HG03064 (cell line): ENCODE measurements at regions not wholly inside any gene's neighbourhood (a gene's known extent, or its start where the extent isn't known, plus 50 kb on each side); places are given as distances from the start of the nearest gene placed in this dataset.
"Not testable (repeated sequence)": the region's sequence is repeated elsewhere in the genome, so short reads cannot be mapped to it uniquely, and the experiment has no call there.

ENCODE experiments used
- ATAC-seq: cut with Tn5 transposase; IDR thresholded peaks from one replicate; pipeline ENCODE4 v1.9.1; 2021; ENCODE audit warnings: low read depth; ENCODE audit not compliant: unreplicated experiment

DNA sequence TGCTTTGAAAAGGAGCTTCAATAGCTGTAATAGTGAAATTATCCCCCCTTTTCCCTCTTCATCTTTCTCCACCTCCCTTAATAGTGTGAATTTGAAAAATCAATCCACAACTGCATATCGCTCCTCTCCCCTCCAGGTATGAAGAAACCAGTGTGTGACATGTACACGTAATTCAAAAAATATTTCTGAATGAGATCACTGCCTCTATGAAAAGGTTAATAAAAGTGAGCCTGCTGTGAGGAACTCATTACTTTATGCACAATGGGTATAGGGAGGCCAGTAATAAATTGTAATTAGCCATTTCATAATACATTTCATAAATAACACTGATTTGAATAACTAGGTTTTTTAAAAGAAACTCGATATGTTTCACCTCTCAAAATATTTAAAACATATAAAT lies 209.0 kb upstream of the KYNU start:
- ATAC-seq: no peak

DNA sequence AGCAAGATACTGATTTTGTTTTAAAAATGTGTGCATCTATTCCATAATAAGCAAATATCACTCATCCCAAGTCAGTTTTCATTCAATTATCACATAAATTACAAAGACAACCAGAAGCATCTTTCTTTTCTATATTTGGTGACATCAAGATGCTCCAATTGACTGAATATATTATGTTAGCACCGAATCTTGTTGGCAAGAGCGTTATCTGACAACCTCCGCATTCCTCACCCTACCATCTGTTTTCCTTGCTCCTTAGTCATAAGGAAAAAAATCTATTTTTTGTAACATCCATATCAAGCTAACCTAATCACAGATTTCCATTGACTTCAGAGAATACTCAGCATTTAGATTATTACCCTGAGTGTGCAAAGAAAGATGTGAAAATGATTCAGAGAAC lies 212.2 kb upstream of the KYNU start:
- ATAC-seq: no peak

DNA sequence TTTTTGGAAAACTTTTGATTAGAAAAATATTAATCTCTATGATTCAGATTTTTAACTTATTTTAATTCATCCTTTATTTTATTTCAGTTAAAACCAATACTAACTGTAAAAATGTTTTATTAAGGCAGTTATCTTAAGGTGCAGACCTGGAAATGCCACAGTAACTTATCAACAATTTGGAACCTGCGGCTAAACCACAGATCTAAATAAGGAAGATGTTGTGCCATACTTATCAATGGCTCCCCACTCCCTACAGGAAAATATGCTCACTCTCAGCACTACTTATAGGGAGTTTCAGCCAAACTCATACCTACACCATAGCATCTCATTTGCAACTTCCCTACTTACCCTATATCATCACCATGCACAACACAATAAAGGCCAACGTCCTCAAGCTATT lies 226.9 kb upstream of the KYNU start:
- ATAC-seq: no peak

DNA sequence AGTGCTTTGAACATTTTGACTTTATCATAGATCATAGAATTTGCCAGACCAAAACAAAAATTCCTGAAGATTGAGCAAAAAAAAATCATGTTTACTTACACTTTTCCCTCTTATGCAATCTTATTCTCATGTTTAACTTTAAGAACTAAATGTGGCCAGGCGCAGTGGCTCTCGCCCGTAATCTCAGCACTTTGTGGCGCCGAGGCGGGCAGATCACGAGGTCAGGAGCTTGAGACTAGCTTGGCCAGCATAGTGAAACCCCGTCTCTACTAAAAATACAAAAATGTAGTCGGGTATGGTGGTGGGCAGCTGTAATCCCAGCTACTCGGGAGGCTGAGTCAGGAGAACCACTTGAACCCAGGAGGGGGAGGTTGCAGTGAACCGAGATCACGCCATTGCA lies 227.9 kb upstream of the KYNU start:
- ATAC-seq: no peak

DNA sequence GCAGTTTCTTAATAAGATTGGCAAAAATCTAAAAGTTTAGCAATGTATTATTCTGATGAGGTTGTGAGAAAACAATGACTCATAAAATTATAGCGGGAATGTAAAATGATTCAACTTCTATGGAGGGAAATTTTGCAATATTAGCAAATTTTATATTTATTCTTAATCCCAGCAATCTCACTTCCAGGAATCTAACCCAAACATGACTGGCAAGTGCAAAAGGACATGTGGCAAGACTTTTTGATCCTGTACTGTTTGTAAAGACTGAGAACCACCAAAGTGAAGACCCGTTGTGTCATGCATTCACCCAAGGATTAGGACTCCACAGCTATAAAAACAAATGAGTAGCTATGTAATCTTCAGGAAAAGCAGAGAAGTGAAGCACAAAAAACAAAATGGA lies 234.8 kb upstream of the KYNU start:
- ATAC-seq: no peak

DNA sequence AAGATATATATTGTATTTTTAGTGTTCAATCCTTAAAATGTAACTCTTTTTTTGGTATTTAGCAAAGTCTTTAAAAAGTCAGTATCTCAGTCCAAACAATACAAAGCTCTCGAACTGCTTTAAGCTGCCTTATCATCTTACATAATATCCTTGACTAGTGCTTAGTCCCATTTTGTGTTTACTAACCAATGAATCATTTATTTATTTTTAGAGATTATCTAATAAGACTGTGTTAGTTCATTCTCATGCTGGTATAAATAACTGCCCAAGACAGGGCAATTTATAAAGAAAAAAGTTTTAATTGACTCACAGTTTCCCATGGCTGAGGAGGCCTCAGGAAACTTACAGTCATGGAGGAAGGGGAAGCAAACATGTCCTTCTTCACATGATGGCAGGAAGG lies 248.3 kb upstream of the KYNU start:
- no peak for ATAC-seq

DNA sequence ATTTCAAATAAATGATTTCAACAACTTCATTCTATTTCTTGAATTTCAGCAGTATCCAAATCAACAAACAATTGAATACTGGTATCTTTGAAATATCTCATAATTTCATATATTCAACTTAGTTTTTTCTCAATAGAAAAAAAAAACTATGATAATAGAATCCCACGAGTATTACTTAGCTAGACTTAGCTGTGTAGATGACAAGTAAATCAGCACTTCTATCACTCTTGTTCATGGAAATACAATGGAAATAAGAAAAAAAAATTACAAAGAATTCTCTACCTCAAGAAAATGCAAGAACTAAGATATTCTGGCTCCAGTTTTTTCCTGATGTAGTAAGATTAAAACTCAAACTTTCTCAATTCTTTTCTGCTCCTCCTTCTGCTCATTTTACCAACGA lies 256.2 kb upstream of the KYNU start:
- ATAC-seq: no peak

DNA sequence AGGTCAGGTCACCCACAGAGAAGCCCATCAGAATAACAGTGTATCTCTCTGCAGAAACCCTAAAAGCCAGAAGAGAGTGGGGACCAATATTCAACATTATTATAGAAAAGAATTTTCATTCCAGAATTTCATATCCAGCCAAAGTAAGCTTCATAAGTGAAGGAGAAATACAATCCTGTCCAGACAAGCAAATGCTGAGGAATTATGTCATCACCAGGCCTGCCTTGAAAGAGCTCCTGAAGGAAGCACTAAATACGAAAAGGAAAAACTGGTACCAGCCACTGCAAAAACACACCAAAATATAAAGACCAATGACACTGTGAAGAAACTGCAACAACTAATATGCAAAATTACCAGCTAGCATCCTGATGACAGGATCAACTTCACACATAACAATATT lies 260.0 kb upstream of the KYNU start:
- ATAC-seq: no peak

DNA sequence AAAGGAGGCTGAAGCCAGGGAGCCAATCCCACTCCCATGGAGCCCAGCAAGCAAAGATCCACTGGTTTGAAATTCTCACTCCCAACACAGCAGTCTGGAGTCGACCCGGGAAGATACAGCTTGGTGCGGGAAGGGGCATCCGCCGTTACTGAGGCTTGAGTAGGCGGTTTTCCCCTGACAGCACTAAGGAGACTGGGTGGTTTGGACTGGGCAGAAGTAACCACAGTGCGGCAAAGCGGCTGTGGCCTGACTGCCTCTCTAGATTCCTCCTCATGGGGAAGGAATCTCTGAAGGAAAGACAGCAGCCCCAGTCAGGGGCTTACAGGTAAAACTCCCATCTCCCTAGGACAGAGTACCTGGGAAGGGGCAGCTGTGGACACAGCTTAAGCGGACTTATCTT lies 261.6 kb upstream of the KYNU start:
- no peak for ATAC-seq

DNA sequence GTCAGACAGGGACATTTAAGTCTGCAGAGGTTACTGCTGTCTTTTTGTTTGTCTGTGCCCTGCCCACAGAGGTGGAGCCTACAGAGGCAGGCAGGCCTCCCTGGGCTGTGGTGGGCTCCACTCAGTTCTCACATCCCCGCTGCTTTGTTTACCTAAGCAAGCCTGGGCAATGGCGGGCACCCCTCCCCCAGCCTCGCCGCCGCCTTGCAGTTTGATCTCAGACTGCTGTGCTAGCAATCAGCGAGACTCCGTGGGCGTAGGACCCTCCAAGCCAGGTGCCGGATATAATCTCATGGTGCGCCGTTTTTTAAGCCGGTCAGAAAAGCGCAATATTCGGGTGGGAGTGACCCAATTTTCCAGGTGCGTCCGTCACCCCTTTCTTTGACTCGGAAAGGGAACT lies 264.3 kb upstream of the KYNU start:
- ATAC-seq: not testable (repeated sequence)

DNA sequence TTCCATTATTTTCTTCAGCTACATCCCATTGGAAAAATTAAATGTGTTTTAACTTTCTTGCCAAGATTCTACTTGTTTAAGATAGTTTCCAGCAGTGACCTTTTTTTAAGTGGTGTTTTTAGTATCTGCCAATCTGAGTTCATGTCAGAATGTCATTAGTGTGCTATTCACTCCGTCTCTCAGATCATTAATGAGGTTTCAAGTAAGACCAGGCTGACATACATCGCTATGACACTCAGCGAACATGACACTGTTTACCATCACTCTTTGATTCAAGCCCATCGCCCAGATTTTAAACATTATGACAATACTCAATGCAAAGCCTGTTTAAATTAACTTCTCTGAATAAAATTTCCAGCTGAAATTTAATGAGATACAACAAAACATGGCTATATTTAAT lies 272.0 kb upstream of the KYNU start:
- no peak for ATAC-seq

DNA sequence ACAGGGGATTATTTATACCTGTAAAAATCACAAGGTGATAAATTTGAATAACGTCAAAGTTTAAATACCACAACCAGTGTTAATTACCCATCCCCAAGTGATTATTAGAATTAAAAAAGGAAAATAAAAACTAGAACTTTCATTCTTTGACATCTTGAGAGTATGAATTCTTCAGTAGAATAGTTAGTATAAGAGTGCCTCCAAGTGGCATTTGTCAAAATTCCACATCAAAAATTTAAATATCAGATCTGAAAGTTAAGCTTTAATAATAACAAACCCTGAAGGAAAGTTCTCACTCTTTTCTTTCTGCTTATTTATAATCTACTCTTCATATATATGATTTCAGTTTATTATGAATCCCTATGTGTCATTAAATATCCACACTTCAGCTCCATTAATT lies 273.7 kb upstream of the KYNU start:
- ATAC-seq: no peak

DNA sequence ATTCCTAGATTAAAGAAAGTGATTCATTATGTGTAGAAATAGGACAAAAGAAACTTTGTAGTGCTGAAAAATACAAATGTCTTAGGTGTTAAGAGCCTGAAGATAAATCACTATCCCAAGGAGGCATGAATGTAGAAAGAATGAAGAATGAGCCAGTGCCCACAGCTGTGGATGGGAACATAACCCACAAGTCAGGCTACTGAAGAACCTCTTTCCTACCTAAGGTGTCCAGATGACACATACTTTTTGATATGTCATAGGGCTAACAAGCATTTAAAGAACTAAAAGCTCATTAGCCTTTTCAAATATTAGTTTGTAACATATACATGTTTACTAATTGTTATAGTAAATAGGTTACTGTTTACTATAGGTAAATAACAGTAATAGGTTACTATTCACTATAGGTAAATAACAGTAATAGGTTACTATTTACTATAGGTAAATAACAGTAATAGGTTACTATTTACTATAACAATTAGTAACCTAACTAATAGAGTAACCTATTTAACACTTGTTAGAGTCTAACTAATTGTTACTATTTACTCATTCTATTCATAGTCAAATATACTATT lies 275.0 kb upstream of the KYNU start:
- no peak for ATAC-seq

DNA sequence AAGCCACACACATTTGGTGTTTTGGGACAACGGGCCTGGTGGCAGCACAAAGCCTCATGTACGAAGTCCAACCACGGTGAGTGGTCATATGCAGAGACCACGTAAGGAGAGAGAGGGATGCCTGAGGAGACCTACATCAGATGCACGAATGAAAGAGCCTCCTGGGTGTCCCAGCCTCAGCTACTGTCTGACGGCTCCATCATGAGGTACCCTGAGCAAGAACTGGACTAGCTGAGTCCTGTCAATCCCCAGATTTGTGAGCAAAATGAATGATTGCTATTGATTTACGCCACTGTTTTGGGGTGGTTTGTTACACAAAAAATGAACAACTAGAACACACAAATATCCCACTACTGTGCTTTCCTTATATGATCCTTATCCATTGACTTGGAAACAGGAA lies 275.7 kb upstream of the KYNU start:
- ATAC-seq: no peak

DNA sequence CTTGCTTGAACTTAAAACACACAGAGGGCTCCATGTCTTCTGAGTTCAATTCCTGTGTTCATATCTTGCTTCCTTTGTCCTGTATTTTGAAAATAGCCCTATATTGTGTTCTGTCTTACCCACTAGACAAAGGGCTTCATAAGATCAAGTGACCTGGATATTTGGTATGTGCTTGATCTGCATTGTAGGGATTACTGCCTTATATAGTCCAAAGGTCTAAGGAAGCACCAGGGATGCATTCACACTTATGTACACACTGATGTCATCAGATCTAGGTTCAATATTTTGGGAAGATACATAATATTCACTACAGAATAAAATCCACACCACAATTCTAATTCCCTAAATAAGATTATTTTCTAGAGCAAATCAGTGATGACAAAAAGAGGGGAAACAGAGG lies 278.0 kb upstream of the KYNU start:
- no peak for ATAC-seq

DNA sequence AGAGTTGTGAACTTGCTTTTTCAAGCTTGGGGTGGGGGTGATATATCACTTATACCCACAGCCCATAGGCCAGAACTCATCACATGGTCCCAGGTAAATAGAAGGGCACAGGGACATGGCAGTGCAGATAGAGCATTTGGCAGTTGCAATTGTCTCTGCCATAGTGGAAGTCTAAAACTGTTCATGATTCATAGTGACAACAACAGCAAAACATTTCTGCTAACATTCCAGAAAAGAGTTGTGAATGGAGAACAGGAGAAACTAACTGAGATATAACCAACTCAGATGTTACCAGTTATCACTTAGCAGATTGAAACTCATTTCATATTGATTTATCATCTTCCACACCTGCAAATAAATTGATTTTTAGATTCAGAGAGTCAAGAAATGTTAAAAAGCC lies 278.6 kb upstream of the KYNU start:
- no peak for ATAC-seq

DNA sequence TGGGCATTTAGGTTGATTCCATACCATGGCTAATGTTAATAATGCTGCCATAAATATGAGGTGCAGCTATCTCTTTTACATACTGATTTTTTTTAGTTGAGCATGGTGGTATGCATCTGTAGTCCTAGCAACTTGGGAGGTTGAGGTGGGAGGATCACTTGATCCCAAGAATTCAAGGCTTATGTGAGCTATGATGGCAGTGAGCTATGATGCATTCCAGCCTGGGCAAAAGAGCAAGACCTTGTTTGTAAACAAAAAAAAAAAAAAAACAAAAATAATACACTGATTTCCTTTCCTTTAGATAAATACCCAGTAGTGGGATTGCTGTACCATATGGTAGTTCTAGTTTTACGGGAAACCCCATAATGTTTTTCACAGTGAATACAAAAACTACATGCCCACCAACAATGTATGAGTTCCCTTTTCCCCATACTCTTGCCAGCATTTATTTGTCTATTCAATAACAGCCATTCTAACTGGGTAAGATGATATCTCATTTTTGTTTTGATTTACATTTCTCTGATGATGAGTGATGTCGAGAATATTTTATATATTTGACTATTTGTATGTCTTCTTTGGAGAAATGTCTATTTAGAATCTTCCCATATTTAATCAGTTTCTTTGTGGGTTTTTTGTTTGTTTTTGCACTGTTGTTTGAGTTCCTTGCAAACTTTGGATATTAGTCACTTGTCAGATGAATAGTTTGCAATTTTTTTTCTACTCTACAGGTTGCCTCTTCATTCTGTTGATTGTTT lies 281.0 kb upstream of the KYNU start:
- ATAC-seq: no peak

DNA sequence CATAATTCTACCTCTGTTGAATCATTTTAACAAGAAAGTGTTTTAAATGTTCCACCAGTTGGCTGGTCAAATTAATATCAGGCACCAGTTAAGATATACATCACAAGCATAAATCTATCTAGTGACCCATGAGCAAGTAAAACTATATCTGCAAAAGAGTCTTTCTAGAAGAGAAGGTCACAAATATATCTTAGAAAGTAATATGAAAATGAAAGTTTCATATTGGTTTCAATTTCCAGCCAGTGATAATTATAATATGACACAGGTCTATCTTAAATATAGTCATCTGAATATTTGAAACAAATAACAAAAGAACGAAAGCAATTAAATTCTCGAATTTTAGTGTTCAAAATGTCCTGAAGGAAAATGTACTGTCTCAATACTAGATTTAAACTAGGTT lies 282.5 kb upstream of the KYNU start:
- no peak for ATAC-seq

DNA sequence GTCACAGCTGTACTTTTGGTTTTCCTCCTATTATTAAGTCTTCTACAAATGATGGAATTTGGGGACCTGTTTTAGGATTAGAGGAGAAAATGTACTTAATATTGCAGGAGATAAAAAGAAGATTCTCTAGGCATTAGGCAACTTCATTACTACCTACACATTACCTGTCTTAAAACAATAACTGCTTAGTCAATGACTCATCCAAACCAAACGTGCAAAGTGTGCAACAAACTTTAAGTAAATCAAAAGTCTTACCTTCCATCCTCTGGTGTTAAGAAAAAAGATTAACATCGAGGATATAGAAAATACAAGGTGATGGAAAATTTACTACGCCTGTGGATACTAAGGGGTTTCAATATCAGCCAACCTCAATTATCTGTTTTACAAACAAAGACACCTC lies 285.3 kb upstream of the KYNU start:
- ATAC-seq: no peak

DNA sequence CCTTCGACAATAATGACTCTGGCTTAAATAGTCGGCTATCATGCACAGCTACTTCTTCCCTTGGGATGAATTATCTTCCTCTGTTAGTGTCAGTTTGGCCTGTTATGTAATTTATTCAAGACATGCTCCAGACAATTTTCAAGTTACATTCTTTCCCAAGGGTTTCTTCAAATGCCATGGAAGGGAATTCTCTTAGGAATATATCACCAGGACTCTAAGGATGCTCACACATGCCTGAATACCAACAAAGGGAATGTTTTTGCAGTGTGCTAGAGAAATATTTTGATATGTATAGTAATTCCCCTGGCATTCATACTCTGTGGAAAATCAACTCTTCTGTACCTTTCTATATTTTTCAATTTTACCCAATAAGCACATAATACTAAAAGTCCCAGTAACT lies 286.0 kb upstream of the KYNU start:
- ATAC-seq: no peak

DNA sequence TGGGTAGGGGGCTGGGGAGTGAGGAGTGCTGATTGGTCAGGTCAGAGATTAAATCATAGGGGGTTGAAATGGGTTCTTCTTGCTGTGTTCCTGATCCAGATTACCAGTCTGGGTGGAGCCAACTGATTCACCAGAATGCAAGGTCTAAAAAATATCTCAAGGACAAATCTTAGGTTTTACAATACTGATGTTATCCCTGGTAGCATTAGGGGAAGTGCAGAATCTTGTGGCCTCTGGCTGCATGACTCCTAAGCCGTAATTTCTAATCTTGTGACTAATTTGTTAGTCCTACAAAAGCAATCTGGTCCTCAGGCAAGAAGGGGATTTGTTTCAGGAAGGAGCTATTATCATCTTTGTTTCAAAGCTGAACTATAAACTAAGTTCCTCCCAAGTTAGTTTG lies 289.2 kb upstream of the KYNU start:
- no peak for ATAC-seq

DNA sequence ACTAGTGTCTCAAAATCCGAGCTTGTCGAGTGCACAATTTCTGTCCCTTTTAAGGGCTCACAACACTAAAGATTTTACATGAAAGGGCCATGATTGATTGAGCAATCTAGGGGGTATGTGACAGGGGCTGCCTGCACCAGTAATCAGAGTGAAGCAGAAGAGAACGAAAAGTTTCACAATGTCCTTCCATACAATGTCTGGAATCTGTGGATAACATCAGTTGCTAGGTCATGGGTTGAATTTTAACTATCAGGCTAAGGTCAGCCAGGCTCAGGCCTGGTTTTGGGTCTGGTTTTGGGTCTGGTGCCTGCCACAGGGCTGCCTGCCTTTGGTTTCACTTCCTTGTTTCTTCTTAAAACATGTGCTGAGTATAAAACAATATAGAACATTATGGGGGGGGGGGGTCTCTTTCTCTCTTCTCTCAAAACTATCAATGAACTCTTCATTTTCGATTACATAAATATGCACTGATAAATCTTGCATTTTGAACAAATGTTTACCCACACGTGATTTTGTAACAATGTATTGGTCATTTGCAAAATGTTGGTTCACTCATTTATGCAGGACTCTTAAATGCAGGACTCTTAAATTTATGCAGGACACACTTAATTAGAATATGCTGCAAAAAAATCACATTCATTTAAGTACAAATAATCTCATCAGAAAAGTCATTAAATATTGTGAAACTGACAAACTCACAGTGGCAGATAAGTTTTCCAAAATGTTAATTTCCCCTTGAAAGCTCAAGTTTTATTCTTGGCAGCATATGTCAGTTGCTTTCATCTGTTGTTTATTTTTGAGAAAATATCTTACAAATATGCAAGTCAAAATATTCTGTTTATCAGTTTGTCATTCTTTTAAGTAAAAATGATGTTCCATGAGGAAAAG lies 290.5 kb upstream of the KYNU start:
- ATAC-seq: no peak
